HG03135 (cell line): ENCODE measurements at regions not wholly inside any gene's neighbourhood (a gene's known extent, or its start where the extent isn't known, plus 50 kb on each side); places are given as distances from the start of the nearest gene placed in this dataset.

ENCODE experiments used
- ATAC-seq: cut with Tn5 transposase; IDR thresholded peaks from one replicate; pipeline ENCODE4 v1.9.1; 2021; ENCODE audit warnings: mild to moderate bottlenecking, moderate library complexity; ENCODE audit not compliant: unreplicated experiment

DNA sequence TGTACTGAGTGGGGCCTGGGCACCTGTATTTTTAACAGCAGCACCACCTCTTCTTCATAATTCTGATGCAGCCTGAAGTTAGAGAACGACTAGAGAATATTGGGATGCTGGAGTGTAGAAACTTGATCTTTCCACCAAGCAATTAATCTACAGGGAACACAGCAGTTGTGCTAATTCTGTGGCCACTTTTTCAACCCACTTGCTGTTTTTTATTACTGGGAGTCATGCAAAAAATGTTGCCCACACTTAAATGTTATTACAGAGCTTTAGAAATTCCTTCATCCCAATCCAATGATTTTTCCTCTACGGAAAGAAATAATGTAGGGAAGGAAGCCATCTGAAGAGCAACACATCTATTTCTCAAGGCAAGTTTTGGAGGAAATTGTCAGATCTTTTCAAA, 190.9 kb upstream of the TUT7 start:
- no peak for ATAC-seq

DNA sequence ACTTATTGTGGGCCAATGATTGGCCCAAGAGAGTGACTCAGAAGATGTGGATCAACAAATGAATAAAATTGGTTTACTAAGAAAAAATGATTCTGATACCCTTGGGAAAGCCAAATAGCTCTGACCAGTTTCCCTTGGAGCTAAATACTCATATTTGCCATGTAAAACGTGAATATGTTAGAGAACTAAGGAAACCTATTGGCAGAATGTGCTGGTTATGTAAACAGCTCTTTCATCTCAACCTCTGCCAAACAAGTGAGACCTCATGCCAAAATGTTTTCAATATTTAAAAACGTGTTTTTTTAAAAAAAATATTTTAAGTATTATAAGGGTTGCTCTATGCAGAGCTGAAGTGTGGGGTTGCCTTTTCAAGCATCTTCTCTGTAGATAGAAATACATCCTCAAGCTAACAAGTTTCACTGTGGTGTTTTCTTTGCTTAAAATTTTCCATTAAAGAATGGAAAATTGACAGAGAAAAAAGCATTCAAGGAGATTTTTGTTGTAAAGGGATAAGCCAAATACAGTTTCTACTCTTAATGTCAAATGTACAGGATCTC, 186.9 kb upstream of the TUT7 start:
- ATAC-seq = no peak

DNA sequence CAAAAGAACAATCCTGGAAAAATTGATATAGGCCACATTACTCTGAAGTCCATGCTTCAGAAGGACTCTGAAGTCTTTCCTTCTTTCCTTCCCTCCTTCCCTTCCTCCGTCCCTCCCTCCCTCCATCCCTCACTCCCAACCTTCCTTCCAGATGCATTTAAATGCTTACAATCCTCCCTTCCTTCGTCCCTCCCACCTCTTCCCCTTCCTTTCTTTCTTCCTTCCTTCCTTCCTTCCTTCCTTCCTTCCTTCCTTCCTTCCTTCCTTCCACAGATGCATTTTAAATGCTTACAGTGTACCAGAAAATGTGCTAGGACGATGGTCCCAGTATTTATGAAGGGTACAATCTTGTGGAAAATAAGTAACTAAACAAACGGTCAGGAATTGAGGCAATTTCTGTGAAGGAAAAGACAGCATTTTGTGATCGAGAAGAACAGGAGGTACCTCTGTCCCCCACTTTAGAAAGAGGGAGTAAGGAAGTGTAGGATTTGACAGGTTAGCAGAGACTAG, 181.3 kb upstream of the TUT7 start:
- ATAC-seq = no peak

DNA sequence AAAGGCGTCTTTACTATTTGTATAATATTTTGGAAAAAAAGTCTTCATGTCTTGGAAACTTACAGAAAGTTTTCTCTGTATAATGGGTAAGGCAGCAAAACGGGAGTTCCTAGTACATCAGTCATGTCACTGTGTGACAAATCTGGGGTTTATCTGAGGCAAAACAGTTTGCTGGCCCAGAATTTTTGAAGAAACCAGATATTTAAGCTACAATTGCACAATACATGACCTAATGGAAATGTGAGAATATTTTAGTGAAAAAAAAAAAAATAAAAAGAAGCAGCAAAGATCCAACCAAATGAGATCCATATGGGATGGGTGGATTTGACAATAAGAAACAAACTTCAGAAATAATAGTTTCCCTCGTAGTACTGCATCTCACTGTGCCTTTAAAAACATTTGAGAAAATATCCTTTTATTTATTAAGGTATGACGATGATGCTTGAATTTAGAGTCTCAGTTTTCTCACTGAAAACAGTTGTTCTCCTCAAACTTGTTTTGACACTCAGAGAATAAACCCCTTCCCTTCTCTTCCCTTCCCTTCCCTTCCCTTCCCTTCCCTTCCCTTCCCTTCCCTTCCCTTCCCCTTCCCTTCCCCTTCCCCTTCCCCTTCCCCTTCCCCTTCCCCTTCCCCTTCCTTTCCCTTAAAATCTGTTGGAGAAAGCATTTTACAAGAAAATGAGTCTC, 180.5 kb upstream of the TUT7 start:
- ATAC-seq = no peak

DNA sequence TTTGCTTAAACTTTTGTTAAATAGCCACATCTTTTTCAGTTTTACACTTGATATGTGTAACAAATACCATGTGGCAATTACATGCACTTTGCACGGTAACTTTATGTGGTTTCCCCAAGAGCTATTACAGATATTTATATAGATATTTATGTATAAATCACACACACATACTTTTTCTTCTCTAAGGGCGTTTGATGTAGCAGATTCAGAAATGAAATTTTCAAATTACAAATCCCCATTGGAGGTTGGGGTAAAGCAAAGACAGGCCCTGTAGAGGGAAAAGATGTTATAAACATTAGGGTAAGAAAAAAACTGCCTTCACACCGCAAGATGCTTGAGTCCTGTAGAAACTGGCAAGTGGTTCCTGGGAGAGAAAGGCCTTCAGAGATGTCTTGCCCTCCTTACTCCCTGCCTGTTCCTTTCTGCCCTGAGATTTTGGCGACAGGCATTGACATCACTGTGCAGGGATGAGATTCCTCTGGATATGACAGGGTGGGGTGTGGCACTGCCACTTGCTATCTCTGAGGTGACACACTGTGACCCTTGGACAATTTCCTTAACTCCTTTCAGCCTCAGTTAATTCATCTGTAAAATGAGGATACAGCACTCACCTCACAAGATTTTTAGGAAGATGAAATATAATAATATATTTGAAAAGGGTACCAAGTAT, 177.9 kb upstream of the TUT7 start:
- ATAC-seq = no peak

DNA sequence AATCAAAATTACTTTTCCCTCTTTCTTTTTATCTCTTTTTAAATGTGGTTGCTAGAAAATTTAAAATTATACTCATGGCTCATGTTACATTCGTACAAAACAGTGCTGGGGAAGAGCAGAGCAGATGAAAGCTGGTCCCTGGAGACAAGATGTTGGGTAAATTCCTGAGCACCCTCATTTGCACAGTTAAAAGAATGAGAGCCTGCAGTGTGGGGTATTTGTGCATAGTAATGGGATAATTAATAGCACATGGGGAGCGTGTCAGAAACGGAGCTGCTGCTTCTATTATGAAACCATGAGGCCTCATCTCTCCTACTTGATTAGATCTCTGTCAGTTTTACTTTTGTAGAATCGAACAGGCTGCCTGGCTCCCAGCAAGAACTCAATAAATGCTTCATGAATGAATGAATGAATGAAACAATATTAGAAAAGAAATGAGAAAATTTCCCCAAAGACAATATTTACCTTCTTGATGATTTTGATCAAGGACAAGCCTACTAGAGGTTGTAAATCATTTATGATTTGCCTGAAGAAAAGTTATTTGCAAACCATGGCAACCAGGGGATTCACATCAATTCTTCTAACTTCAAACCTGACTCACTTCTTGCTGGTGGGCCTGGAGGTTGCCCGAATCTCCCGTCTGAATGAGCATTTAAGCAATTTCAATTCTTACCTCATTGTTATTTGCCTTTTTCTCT, 177.2 kb upstream of the TUT7 start:
- ATAC-seq = no peak

DNA sequence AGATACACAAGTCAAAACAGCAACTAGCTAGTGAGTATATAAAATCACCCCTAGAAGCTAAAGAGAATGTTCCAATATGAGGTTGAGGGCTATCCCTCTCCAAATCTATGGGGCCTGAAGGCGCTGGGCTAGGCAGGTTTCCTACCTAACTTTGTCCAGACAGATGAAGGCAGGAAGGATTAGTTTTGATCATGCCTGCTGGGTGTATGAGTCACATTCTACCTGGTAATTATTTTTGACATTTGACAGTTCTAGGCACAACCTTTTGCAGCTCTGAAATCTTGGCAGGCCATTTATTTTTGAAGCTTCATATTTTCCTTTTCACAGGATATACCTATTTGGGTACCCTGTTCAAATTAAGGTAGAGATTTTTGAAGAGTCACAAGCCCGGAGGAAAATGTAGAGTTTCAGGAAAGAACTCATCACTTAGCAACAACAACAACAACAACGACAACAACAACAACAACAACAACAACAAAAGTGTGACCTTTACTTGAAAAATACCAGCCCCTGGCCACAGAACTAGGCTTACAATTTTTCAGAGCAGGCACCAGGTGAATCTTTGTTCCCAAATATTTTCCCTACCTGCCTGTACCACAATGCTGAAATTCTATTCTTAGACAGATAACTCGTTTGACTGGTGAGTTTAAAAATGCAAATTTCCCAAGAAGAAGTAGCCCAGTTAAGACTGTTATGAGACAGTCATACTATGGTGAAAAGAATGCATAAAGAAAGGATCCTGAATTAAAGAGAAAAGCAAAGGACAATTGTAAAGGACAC, 175.5 kb upstream of the TUT7 start:
- ATAC-seq = no peak

DNA sequence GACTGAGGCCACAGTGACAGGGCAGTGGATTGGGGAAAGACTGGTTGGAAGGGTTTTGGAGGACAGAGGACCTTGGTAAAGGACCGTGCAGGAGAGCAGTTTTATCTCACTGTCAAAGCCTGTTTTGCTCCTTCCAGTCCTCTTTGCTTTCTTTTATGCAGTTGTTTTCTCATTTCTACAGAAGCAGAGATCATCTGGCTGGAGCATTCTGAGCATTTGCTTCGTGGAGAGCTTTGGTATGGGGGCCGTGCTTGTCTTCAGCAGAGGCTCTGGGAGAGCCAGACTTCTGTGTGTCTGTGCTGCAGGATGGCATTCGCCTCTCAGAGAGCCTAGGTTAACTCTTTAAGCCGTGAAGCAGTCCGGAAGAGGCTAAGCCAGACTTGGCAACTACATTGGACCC, 171.8 kb upstream of the TUT7 start:
- no peak for ATAC-seq

DNA sequence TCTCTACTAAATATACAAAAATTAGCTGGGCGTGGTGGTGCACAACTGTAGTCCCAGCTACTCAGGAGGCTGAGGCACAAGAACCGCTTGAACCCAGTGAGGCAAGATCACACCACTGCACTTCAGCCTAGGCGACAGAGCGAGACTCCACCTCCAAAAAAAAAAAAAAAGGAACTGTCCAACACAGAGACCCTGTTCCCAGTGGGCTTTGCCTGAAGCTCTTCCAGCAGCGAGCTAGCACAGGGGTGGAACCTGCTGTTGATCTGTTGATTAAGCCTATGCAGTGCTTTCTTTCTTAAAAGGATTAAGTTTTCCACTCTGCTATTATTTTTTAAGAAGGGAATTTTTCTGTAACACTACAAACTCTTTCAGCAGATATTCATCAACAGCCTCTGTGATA, 171.0 kb upstream of the TUT7 start:
- no peak for ATAC-seq

DNA sequence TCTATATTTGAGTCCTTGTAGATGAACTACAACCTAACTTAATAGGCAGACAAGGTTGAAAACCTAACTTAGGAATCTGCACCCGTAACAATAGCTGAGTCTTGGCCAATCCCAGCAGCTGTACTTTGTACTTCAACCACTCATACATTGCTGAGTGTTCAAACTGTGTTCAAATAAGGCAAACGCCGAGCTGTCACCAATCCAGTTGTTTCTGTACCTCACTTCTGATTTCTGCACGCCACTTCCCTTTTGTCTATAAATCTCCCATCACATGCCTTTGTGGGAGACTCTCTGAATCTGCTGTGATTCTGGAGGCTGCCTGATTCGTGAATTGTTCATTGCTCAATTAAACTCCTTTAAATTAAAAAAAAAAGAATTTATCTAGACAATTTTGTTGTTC, 167.8 kb upstream of the TUT7 start:
- ATAC-seq = no peak

DNA sequence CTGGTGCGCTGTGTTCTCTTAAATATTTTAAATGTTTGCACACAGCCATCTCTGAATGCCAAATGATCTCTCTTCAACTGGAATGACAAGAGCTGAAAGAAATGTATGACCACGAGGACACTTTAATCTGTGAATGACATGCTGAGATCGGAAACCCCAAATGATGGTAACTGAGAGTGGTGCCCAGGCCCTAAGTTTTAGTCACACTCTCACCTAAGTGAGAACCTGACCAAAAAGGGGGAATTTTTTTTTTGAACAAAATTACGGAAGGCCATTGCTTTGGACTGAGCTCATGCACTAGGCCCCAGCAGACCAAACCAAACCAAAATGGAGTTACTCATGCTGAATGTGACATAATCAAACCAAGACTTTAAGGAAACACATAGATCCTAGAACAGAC, 167.1 kb upstream of the TUT7 start:
- no peak for ATAC-seq

DNA sequence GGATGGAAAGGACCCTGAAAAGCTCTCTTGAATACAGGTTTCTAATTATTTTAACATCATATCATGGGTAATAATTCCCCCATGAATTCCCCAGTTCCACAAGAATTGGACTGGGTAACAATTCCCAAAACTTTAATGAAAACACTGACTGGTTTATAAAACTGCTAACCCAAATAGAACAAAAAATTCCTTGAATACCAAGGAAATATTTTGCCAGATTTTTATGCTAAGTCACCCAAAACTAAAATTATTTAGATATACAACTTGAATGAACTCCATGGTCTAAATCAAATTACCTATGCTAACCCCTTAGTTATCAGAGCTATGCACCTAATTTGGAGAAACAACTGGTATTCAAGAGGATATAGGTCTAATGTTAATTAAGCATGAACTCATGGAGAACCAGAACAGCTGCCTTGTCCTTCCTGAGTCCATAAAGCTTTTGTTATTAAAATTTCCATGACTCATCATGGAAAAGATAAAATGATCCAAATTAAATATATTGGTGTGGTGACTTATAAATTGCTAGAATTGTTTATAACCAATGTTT, 164.9 kb upstream of the TUT7 start:
- ATAC-seq = no peak

DNA sequence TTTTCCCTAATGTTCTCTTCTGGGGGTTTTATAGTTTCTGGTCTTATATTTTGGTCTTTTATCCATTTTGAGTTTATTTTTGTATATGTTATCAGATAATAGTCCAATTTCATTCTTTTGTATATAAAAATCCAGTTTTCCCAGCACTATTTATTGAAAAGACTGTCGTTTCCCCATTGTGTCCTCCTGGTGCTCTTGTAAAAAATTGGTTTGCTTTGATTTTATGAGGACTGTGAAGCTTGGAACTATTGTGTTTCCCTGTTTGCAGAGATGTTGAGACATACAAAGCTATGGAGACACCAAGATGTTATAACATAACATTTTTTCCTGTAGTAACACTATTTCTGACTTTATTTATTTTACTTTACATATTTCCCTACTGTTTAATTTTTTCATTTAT, 163.3 kb upstream of the TUT7 start:
- ATAC-seq = no peak

DNA sequence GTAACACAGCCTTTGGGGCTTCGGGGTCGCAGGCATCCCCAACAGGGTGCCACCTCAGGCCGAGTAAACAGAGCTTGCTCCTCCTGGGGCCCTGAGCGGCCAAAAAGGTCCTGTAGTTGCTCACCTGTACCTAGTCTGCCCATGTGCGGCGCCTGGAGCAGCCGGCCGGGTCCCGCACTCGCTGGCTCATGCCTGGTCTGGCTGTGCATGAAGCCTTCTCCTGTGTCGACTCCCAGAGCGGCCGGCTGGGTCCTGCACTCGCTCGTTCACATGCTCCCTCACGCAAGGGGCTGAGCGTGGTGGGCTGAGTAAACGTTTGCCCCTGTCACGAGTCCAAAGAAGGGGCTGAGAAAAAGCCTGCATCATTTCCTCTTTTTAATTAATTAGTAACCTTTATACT, 162.4 kb upstream of the TUT7 start:
- no peak for ATAC-seq

DNA sequence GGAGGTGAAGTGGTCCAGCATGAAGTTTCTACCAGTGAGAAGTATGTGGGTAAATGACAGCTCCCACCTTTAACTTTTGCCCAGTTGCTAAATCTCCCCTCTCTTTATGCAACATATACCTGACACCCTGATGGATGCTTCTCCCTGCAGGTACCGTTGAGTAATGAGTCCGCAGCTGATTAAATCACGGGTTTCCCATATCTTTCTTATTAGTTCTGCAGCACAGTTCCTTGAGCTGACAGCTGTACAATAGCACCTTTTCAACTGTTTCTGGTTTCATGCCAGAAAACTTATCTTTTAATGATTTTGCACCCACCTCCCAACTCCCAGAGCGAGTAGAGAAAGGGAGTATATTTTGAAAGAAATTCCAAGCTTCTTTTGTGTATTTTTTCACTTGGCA, 161.0 kb upstream of the TUT7 start:
- ATAC-seq = no peak

DNA sequence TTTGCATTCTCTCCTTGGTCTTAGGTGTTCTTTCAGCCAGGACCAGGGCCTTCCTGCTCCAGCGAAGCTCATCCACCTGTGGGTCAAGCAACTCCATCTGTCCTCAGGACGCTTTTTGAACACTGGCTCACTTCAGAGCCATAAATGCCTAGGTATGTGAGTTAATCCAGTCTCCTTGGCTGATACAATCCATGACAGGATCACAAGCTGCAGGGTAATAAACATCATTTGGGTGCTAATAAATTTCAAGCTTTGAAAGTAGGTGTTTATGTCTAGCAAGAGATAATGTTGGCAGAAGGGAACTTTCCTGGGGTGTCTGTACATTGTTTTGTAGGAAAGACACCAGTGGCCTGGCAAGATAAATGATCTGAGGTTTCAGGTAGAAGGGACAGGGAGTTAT, 159.2 kb upstream of the TUT7 start:
- no peak for ATAC-seq

DNA sequence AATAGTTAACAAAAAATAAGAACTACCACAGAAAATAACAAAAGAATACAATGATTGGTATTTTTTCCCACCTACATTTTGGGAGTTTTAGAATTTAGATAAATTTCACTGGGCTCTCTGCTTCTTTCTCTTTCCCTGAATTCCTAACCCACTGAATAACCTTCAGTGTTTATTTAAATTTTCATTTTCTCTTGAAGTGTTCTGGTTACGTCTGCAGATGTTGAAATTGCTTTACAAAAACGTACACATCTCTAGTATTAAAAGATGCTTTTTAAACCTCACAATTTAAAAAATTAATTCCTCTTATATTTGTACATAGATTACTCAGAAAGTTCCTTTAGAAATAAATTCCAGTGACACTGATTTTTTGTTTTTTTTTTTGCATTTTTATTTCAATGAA, 158.7 kb upstream of the TUT7 start:
- no peak for ATAC-seq

DNA sequence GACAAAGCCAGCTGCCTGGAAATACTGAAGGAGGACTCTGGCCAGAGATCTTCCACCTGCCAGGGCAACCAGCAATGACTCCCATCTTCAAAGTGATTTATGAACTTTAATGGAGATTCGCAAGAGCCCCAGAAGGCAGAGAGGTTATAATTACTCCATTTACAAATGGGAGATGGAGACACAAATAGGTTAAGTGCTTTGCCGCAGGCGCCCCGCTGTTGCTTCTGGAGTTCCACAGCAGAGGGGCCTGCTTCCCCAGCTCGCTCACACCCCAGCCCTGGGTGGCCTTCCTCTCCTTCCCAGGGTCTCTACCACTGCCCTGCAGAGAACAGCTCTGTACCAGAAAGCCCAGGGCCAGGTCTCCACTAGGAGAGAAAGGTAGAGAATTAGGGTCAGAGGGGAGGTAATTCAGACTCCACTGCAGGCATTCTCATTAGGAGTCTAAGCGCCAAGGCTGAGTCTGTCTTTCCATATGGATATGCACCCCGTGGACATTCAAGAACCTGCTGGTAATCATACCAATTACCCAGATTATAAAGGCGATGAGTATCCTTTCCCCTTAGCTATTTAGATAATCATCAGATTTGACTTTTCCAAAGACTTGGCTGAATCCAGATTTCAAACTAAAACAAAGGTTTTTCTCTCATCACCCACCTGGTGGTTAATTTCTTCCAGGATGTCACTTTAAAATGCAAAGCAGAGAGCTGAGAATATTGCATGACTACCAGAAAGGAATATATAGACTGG, 157.6 kb upstream of the TUT7 start:
- no peak for ATAC-seq

DNA sequence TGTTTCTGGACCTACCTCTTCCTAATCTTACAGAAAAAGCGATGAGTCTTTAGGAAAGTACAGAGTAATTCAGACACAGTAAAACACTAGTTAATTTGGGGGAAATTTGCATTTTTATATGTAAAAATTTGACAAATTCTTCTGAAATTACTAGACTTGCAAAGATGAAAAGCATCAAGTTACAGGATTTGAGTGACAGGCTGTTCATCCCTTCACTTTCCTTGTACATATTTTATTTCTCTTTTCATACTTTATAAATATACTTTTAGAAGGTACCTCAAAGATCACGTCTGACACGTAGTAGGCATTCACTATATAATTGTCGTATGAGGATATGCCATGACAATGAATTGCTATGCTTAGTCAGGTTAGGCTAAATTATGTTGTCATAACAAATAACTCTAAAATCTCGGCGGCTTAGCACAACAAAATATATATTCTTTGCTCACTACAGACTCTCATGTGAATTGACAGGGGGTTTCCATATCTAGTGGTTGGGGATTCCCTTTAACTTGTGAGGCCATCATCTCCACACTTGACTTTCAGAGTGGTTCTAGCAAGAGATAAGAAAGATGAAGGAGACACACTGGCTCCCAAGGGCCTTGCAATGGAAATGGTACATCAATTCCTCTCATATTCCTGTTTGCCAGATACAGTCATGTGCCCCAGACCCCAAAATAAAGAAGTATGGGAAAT, 154.1 kb upstream of the TUT7 start:
- no peak for ATAC-seq
